Mesenchymal stem cell (in vitro differentiated cells and primary cell): ENCODE measurements at regions not wholly inside any gene's neighbourhood (a gene's known extent, or its start where the extent isn't known, plus 50 kb on each side); places are given as distances from the start of the nearest gene placed in this dataset.

Experiments used
- DNase-seq: peaks from one replicate; pipeline ENCODE4 v3.0.0-alpha.2; 2013
- H2AFZ ChIP-seq: one replicate; pipeline ENCODE4 v1.6.1; 2013; ENCODE audit warnings: low read depth, mild to moderate bottlenecking, control low read depth, inconsistent platforms, low read length, moderate library complexity
- H2AK5ac ChIP-seq: 2 replicates; pipeline ENCODE4 v1.6.1; 2013; ENCODE audit warnings: low read length, moderate library complexity, mild to moderate bottlenecking, inconsistent platforms; ENCODE audit not compliant: severe bottlenecking
- H2BK120ac ChIP-seq: one replicate; pipeline ENCODE4 v1.6.1; 2013; ENCODE audit warnings: low read depth, mild to moderate bottlenecking, inconsistent platforms, low read length, moderate library complexity
- H2BK12ac ChIP-seq, 2 experiments: one replicate each; pipeline ENCODE4 v1.6.1; 2013; ENCODE audit warnings: inconsistent platforms in 2 of 2, low read length in 2 of 2, mild to moderate bottlenecking in 2 of 2, moderate library complexity in 2 of 2, control low read depth in 1 of 2
- H2BK15ac ChIP-seq: one replicate; pipeline ENCODE4 v1.6.1; 2013; ENCODE audit warnings: mild to moderate bottlenecking, low read depth, inconsistent platforms; ENCODE audit not compliant: poor library complexity, severe bottlenecking
- H2BK5ac ChIP-seq: 2 replicates; pipeline ENCODE4 v1.6.1; 2013; ENCODE audit warnings: low read depth, mild to moderate bottlenecking, low read length, control low read depth, inconsistent platforms; ENCODE audit not compliant: poor library complexity, severe bottlenecking
- H3K14ac ChIP-seq, 2 experiments: one replicate each; pipeline ENCODE4 v1.6.1; 2013; ENCODE audit warnings: inconsistent platforms in 2 of 2, low read length in 2 of 2, control low read depth in 1 of 2, mild to moderate bottlenecking in 1 of 2, moderate library complexity in 1 of 2
- H3K18ac ChIP-seq, 2 experiments: one replicate each; pipeline ENCODE4 v1.6.1; 2013; ENCODE audit warnings: inconsistent platforms in 2 of 2, low read length in 2 of 2, control low read depth in 1 of 2, low read depth in 1 of 2, mild to moderate bottlenecking in 1 of 2
- H3K23ac ChIP-seq, 2 experiments: one replicate each; pipeline ENCODE4 v1.6.1; 2013; ENCODE audit warnings: inconsistent platforms in 2 of 2, low read length in 2 of 2, mild to moderate bottlenecking in 2 of 2, moderate library complexity in 2 of 2, control low read depth in 1 of 2
- H3K27ac ChIP-seq: 2 replicates; pipeline ENCODE4 v1.5.1; 2013; ENCODE audit warnings: mild to moderate bottlenecking, moderate library complexity, low read length, control low read depth, inconsistent platforms; ENCODE audit not compliant: poor library complexity, severe bottlenecking
- H3K27me3 ChIP-seq, 2 experiments: 2 replicates each; pipeline versions ENCODE4 v1.6.1 to v1.7.0; 2013; ENCODE audit warnings: low read length in 2 of 2, mild to moderate bottlenecking in 2 of 2, moderate library complexity in 2 of 2, control low read depth in 1 of 2, inconsistent platforms in 1 of 2; ENCODE audit not compliant: control insufficient read depth in 1 of 2, insufficient read depth in 1 of 2
- H3K36me3 ChIP-seq, 2 experiments: 2 replicates each; pipeline versions ENCODE4 v1.6.1 to v1.7.0; 2013; ENCODE audit warnings: low read length in 2 of 2, control low read depth in 1 of 2, inconsistent platforms in 1 of 2, low read depth in 1 of 2, mild to moderate bottlenecking in 1 of 2; ENCODE audit not compliant: insufficient read depth in 2 of 2, control insufficient read depth in 1 of 2
- H3K4ac ChIP-seq, 2 experiments: one replicate each; pipeline ENCODE4 v1.6.1; 2013; ENCODE audit warnings: inconsistent platforms in 2 of 2, low read length in 2 of 2, mild to moderate bottlenecking in 2 of 2, moderate library complexity in 2 of 2, control low read depth in 1 of 2, low read depth in 1 of 2
- H3K4me1 ChIP-seq: 2 replicates; pipeline ENCODE4 v1.6.1; 2013; ENCODE audit warnings: low read depth, low read length, control low read depth; ENCODE audit not compliant: control insufficient read depth, insufficient read depth
- H3K4me2 ChIP-seq: 2 replicates; pipeline ENCODE4 v1.6.1; 2013; ENCODE audit warnings: low read length, mild to moderate bottlenecking, inconsistent platforms; ENCODE audit not compliant: poor library complexity, severe bottlenecking
- H3K4me3 ChIP-seq, 2 experiments: 2 replicates each; pipeline versions ENCODE4 v1.5.1 to v1.7.0; 2013; ENCODE audit warnings: low read length in 2 of 2, mild to moderate bottlenecking in 2 of 2, control low read depth in 1 of 2, low read depth in 1 of 2; ENCODE audit not compliant: insufficient read depth in 1 of 2
- H3K79me1 ChIP-seq: replicated peaks from 2 replicates; pipeline ENCODE4 v1.6.1; 2013; ENCODE audit warnings: mild to moderate bottlenecking, control low read depth, low read length, inconsistent platforms; ENCODE audit not compliant: poor library complexity, severe bottlenecking
- H3K9ac ChIP-seq: 2 replicates; pipeline ENCODE4 v1.7.0; 2013; ENCODE audit warnings: mild to moderate bottlenecking, low read length, moderate library complexity
- H3K9me3 ChIP-seq: 2 replicates; pipeline ENCODE4 v1.7.0; 2013; ENCODE audit warnings: mild to moderate bottlenecking, low read length; ENCODE audit not compliant: control insufficient read depth
- H4K8ac ChIP-seq: one replicate; pipeline ENCODE4 v1.6.1; 2013; ENCODE audit warnings: inconsistent platforms, mild to moderate bottlenecking, low read length, moderate library complexity
- H4K91ac ChIP-seq: one replicate; pipeline ENCODE4 v1.6.1; 2013; ENCODE audit warnings: mild to moderate bottlenecking, low read length, inconsistent platforms
- WGBS: methylation state at CpG from one replicate; pipeline ENCODE4 v1.1.7; 2013; ENCODE audit warnings: mixed read lengths; 5-methylcytosine and 5-hydroxymethylcytosine counted together

DNA sequence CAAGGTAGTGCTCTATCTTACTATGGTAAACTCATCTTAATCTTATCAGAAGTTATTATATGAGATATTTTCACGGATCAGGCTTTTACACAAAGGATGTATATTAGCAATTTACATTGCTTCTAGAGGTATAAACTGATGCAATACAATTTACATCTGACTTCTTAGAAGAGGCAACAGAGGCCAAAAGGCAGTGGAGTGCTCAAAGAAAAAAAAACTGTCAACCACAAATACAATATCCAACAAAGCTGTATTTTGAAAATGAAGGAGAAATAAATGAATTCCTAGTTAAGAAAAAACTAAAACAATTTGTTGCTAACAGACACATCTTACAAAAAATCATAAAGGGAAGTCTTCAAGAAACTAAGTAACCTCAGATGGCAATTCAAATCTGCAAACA, 1031.5 kb upstream of the CNTNAP5 start:
- Histone ChIP-seq H4K91ac (no peak overlapping the region), H3K4me1 (no peaks in the 10 kb centered on the region), H3K79me1 (no peaks in the 10 kb centered on the region), H3K23ac (no peak overlapping the region), H3K9ac (no peak overlapping the region), H2BK15ac (no peak overlapping the region), H3K27me3 (no peaks in the 10 kb centered on the region), H3K18ac (no peak overlapping the region), H4K8ac (no peak overlapping the region), H2BK5ac (no peak overlapping the region), H3K36me3 (no peaks in the 10 kb centered on the region), H3K9me3 (peaks cover 13% of the 10 kb centered on the region), H2AFZ (no peak overlapping the region), H3K4ac (no peak overlapping the region), H3K14ac (no peak overlapping the region), H3K4me3 (no peak overlapping the region), H2BK120ac (no peak overlapping the region), H3K4me2 (no peak overlapping the region), H3K27ac (no peak overlapping the region), H2AK5ac (no peak overlapping the region), H2BK12ac (no peak overlapping the region)
- DNase-seq = no peak
- no CpG with 5 or more reads among the region's 1 CpG for WGBS

DNA sequence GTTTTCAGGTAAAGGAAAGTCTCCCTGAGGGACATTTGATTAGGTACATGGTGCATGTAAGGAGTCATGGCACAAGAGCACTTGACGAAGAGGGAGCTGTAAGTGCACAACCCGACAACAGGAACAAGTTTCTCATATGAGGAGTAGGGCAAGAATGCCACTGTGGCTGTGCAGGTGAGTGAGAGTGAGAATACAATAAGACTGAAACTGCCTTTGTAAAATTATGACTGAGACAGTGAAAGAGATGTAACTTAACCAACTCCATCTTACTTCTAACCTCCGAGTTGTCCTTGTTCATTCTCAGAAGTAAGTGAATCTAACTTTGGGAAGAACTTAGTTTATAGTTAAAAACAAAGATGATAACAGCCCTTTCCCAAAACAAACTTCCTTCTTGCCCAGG, 1025.8 kb upstream of the CNTNAP5 start:
- Histone ChIP-seq H3K23ac (no peak overlapping the region), H2BK12ac (no peak overlapping the region), H3K79me1 (no peaks in the 10 kb centered on the region), H3K4me3 (no peak overlapping the region), H3K36me3 (no peaks in the 10 kb centered on the region), H4K91ac (no peak overlapping the region), H2BK120ac (no peak overlapping the region), H3K14ac (no peak overlapping the region), H3K18ac (no peak overlapping the region), H3K4ac (no peak overlapping the region), H2BK15ac (no peak overlapping the region), H3K9me3 (peaks cover 24% of the 10 kb centered on the region), H2BK5ac (no peak overlapping the region), H2AK5ac (no peak overlapping the region), H3K27ac (no peak overlapping the region), H2AFZ (no peak overlapping the region), H3K9ac (no peak overlapping the region), H4K8ac (no peak overlapping the region), H3K27me3 (no peaks in the 10 kb centered on the region), H3K4me2 (no peak overlapping the region), H3K4me1 (no peaks in the 10 kb centered on the region)
- WGBS = 81% methylated on average over 2 of the region's 3 CpGs
- no peak for DNase-seq

DNA sequence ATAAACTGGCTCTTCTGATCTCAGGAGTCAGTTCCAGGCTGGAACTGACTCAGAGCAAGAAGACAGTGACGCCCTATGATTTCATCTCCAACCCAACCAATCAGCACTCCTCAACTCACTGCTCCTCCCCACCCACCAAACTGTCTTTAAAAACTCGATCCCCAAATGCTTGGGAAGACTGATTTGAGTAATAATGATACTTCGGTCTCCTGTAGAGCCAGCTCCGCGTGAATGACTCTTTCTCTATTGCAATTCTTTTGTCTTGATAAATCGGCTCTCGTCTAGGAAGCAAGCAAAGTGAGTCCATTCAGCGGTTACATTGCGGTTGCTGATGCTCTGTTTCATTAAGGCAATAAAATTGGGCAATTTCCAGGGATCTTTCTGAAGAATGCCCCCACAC, 1025.3 kb upstream of the CNTNAP5 start:
- WGBS = 51% methylated on average over 8 of the region's 9 CpGs
- no peak overlapping the region for H3K4ac ChIP-seq

DNA sequence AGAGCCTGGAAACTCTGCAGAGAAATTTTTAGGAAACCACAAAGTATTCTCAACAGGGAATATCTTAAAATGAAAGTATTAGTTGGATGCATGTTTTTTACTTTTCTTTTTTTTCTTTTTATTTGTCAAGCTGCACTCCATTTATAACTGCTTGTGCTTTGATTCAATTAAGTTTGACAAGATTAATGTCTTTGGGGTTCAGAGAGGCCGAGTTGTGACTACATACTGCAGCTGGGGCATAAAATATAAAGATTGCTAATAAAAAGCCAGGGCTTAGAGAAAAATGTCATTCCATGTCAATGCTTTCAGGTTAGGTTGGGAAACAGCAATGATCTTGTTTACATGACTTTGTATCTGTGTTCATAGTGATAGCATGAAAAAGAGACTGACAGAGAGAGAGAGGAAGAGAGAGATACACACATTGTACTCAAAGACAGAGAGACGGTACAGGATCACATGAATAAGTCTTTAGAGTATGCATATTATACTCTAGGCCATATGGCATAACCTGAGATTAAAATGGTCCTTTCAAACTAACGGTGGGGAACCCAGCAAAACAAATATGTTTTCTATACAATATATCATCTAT, 1022.3 kb upstream of the CNTNAP5 start:
- Histone ChIP-seq H3K4me1 (no peaks in the 10 kb centered on the region), H3K9me3 (peaks cover 50% of the 10 kb centered on the region), H3K27ac (no peak overlapping the region), H2AFZ (no peak overlapping the region), H3K14ac (no peak overlapping the region), H4K91ac (no peak overlapping the region), H3K4me3 (no peak overlapping the region), H2BK5ac (no peak overlapping the region), H4K8ac (no peak overlapping the region), H3K4me2 (no peak overlapping the region), H3K4ac (no peak overlapping the region), H2BK120ac (no peak overlapping the region), H2BK12ac (no peak overlapping the region), H3K9ac (no peak overlapping the region), H3K79me1 (no peaks in the 10 kb centered on the region), H3K18ac (no peak overlapping the region), H2AK5ac (no peak overlapping the region), H3K23ac (no peak overlapping the region), H3K36me3 (no peaks in the 10 kb centered on the region), H2BK15ac (no peak overlapping the region), H3K27me3 (no peaks in the 10 kb centered on the region)
- DNase-seq = no peak
- 64% methylated on average over 1 of the region's 3 CpGs for WGBS

More for the DNA sequence above, 1025.3 kb upstream of the CNTNAP5 start:
- Histone ChIP-seq H3K4me1 (no peaks in the 10 kb centered on the region), H3K79me1 (no peaks in the 10 kb centered on the region), H3K14ac (no peak overlapping the region), H2BK120ac (no peak overlapping the region), H3K27me3 (no peaks in the 10 kb centered on the region), H4K8ac (no peak overlapping the region), H3K27ac (no peak overlapping the region), H3K23ac (no peak overlapping the region), H3K36me3 (no peaks in the 10 kb centered on the region), H2BK12ac (no peak overlapping the region), H3K9ac (no peak overlapping the region), H3K4me2 (no peak overlapping the region), H2AK5ac (no peak overlapping the region), H4K91ac (no peak overlapping the region), H2AFZ (no peak overlapping the region), H3K18ac (no peak overlapping the region), H3K4me3 (no peak overlapping the region), H2BK5ac (no peak overlapping the region), H2BK15ac (no peak overlapping the region), H3K9me3 (peaks cover 29% of the 10 kb centered on the region)
- no peak for DNase-seq
